ENCODE measurements at regions not wholly inside any gene's neighbourhood (a gene's known extent, or its start where the extent isn't known, plus 50 kb on each side); places are given as distances from the start of the nearest gene placed in this dataset.
"Not testable (repeated sequence)": the region's sequence is repeated elsewhere in the genome, so short reads cannot be mapped to it uniquely, and the experiment has no call there.

DNA sequence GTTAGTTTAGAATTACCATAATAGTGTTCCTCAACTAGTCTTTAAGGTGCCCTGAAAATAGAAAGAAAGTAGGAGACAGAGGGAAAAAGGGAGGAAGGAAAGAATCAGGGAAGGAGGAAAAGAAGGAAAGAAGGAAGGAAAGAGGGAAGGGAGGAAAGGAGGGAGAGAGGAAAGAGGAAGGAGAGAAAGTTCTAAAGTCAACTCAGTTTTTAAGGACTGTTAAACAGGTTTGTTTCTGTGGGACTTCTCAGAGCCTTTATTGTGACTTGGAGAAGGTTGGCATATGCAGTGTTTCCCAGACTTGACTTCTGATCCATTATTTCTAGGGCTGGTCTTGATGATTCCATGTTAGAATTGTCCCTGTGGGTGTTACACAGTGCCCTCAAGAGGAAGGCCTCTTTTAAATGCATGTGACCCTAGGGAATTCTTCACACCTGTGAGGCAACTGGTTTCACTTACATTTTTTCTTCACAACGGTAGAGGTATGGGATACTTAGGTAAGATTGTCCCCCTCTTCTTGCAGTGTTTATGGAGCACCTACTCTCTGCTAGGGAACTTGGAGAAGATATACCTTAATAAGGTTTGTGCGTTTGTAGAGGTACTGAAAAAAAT, 132.7 kb upstream of the GMDS start:
- no peak for DNase-seq

GRCh38 chr6:2376429-2377355, 131.3 kb upstream of the GMDS start:
- DNase-seq: no peak

- DNase-seq: no peak
Observed at GRCh38 chr6:2375443-2375842, 130.0 kb upstream of the GMDS start.

GRCh38 chr6:2369606-2370005, 124.2 kb upstream of the GMDS start:
- no peak for DNase-seq

GRCh38 chr6:2363211-2363610, 117.8 kb upstream of the GMDS start:
- no peak for DNase-seq

GRCh38 chr6:2361195-2361594, 115.8 kb upstream of the GMDS start:
- DNase-seq: no peak

DNA sequence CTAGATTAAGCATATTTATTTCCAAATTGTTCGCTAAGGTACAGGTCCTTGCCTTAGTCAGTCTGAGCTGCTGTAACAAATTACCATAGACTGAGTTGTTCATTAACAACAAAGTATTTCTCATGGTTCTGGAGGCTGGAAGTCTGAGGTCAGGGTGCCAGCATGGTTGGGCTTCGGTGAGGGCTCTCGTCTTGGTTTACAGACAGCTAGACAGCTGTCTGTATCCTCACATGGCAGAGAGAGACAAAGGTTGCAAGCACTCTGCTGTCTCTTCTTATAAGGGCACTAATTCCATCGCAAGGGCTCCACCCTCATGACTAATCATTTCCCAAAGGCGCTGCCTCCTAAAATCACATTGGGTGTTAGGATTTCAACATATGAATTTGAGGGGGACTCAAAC, 115.3 kb upstream of the GMDS start:
- DNase-seq: no peak

DNA sequence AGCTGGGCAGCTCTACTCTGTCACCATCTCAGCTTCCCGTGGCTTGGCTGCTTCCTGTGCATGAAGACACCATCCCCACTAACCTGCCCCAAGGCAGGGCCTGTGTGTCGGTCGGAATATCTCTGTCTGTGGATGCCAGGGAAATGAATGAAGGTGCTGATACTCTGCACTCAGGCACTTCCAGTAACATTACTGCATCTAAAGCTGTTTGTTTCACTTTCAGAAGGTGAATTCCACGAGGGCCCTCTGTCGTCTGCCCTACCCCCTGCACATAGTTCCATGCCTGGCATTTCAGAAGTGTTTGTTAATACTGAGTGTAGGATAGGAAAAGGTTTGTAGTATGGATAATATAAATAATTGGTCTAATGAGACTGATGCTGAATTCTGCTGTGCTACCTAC, 114.7 kb upstream of the GMDS start:
- DNase-seq: no peak

DNA sequence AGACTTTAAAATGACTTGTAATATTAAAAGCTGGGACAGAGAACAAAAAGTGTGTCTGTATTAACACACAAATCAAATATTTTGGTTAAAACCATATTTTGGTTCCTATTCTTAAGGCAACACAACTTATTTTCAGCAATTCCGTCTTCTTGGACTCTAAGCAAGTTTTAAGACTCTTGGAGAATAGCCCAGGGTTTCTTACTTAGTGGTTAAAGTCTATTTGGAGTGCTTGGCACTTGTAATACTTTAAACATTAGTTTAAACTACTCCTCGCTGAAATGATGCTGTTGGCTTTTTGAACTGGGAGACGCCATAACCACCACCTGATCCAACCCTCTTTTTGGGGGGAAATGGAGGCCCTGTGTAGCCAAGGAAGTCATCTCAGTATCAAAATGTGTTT, 109.7 kb upstream of the GMDS start:
- DNase-seq: peak; percentile 32 to 36

DNA sequence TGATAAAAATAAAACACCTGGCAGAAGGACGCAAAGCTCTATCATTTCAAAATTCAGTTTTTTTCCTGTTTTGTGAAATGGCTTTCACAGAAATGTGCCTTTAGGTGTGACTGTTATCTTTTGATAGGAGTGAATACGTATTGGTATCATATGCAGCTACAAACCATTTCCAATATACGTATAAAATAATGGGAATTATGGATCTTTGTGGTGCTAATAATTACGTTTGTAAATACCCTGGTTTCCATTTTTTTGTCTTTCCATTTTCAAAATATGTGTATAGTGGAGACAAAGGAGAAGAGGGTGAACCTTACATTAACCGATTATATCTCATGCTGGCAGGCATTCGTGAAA, 108.7 kb upstream of the GMDS start:
- DNase-seq: no peak

GRCh38 chr6:2353412-2354137, 108.2 kb upstream of the GMDS start:
- peak; percentile 63 to 77 for DNase-seq

DNA sequence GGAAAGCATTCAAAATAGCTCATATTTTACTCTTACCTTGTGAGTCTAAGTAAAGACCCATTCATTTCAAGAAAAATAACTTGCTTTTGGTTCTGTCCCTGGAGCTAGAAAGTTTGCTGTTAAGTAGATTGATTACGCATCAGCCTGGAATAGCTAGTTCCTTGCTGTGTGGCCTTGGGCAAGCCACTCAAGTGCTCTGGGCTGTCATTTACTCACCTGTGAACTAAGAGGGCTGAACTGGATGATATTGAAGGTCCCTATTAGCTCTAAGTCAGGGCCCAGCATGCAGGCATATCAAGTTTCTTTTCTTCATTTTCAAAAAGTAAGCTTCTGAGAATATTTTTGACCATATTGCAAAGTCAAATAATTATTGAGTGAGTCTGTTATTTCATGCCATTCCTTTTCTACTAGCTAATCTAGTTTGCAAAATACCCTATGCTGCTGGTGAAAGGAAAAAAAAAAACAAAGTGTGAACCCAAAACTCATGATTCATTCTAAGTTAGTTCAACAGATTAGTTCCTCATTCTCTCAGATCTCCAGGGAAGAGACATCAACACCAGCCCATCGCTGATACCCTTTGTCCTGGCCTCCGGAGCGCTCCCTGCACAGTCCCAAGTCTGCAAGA, 106.5 kb upstream of the GMDS start:
- no peak for DNase-seq

DNA sequence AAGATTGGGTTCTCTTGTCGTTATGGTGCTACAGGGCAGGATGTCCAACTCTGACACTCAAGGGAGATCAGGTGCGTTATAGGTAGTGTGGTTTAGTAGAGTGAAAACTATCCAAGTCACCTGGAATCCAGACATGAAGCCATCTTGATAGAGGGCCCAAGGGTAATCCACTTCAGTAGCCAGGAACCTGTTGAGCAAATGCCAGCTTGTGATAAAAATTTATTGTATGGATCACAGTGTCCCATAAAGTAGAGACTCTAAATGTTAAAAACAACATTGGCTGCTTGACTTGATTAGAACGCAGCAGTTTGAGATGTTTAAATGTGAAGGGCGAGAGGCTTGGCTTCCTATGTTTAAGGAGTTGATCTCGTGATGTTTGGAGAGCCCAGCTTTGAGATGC, 105.7 kb upstream of the GMDS start:
- no peak for DNase-seq

- no peak for DNase-seq
Observed at GRCh38 chr6:2346078-2346477, 100.7 kb upstream of the GMDS start.

DNA sequence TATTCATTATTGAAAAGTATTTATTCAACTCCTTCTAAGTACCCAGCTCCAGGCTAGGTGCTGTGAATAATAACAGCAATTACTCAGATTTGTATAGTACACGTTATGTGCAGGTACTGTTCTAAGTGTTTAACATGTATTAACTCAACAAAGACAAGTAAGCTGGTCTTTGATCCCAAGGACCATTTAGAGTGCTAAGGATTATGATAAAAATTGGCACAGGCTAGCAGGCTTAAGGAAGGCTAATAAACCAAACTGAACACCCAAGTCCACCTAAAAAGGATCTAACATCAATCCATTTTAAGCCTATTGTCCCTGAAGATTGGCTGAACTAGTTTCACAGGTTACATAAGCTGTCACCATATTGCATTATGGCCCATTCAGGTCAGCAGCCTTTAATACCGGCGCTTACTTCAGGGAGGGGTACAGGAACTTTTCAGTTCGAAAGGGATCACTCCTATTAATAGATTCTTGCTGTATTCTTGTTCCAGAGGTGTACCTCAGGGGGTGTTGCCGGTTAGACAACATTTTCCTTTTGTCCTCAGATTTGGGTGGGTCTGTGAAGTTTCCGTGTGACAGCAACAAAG, 99.0 kb upstream of the GMDS start:
- DNase-seq: no peak

DNA sequence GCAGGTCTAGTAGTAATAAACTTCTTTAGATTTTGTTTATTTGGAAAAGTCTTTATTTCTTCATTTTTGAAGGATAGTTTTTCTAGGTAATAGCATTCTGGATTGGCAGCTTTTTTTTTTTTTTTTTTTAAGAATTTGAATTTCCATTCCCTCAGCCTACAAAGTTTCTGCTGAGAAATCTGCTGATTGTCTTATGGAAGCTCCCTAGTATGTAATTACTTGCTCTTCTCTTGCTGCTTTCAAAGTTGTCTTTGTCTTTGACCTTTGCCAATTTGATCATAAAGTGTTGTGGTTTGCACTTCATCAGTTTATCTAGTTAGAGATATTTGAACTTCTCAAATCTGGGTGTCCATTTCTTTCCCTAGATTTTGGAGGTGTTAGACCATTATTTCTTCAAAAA, 82.2 kb upstream of the GMDS start:
- DNase-seq: no peak

DNA sequence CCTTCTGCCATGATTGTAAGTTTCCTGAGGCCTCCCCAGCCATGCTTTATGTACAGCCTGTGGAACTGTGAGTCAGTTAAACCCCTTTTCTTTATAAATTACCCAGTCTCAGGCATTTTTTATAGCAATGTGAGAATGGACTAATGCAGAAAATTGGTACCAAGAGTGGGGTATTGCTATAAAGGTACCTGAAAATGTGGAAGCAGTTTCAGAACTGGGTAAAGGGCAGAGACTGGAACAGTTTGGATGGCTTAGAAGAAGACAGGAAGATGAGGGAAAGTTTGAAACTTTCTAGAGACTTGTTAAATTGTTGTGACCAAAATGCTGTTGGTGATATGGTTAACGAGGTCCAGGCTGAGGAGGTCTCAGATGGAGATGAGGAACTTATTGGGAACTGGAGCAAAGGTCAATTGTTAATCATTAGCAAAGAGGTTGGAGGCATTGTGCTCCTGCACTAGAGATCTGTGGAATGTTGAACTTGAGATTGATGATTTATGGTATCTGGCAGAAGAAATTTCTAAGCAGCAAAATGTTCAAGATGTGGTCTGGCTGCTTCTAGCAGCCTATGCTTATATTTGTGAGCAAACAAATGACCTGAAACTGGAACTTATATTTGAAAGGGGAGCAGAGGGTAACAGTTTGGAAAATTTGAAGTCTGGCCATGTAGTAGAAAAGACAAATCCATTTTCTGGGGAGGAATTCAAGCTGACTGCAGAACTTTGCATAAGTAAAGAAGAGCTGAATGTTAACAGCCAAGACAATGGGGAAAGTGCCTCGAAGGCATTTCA, 79.0 kb upstream of the GMDS start:
- no peak for DNase-seq

GRCh38 chr6:2317498-2317897, 72.1 kb upstream of the GMDS start:
- DNase-seq: not testable (repeated sequence)

GRCh38 chr6:2314641-2315040, 69.2 kb upstream of the GMDS start:
- peak; percentile 9 to 23 for DNase-seq

- no peak for DNase-seq
Observed at GRCh38 chr6:2310042-2310441, 64.6 kb upstream of the GMDS start.

- DNase-seq: no peak
Observed at GRCh38 chr6:2309122-2309521, 63.7 kb upstream of the GMDS start.

Data from right lung (tissue), 2 donors.